GM21360 (cell line): ENCODE measurements at regions not wholly inside any gene's neighbourhood (a gene's known extent, or its start where the extent isn't known, plus 50 kb on each side); places are given as distances from the start of the nearest gene placed in this dataset.
A peak's percentile ranks its signal among the peaks of the same experiment; 100 is the strongest.
"Not testable (repeated sequence)": the region's sequence is repeated elsewhere in the genome, so short reads cannot be mapped to it uniquely, and the experiment has no call there.

ENCODE experiments used
- ATAC-seq: cut with Tn5 transposase; IDR thresholded peaks from one replicate; pipeline ENCODE4 v1.9.1; 2021; ENCODE audit warnings: mild to moderate bottlenecking, moderate library complexity; ENCODE audit not compliant: unreplicated experiment

DNA sequence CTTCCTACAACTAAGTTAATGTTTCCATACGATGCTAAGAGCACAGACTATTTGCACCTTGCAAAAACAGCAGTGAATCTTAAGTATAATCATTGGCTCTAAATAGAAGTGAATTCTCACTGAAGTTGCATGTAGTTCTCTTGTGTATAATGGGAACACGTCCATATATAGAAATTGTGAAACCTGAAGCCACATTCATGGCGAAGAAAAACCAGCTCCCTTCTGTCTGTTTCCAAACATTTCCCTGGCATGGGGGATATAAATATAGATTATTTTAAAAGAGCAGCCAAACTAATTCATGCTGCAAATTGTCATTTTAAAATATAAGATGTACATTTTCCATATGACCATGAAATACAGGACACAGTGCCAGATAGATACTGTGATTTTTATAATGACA, 71.1 kb downstream of the TRAM1L1 start:
- no peak for ATAC-seq

DNA sequence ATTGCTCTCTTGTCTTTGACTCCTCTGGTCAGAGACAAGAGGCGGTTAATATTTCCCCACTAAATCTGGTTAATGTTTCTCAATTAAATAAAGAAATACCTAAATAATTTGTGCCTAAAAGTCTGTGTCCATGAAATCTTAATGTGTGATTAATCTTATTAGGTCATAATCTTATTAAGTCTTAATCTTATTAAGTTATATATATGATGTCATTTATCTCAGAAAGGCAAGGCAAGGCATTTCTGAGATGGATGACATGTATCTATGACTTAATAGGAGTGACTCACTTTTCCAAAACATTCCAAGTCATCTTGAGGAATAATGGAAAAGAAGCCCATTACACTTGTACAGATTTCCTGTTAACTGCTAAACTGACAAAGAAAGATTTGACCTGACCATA, 74.7 kb downstream of the TRAM1L1 start:
- ATAC-seq = no peak

DNA sequence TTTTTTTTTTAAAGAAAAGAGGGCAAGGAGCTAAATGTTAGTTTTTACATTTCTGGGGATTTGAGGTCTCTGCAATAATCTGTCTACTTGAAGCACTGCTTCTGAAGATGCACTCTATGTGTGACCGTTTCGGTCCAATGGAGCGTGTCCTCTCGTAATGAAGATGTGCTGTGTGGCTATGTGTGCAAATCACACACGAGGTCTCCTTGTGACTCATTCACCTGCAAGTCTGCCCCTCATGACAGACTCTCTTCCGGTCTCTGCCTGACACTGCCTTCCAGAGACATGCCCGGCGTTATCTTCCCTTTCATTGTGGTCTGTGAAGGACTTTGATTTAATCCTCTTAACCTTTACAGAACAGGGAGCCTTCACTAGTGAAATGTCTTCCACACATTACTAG, 84.3 kb downstream of the TRAM1L1 start:
- peak; percentile 100 for ATAC-seq

DNA sequence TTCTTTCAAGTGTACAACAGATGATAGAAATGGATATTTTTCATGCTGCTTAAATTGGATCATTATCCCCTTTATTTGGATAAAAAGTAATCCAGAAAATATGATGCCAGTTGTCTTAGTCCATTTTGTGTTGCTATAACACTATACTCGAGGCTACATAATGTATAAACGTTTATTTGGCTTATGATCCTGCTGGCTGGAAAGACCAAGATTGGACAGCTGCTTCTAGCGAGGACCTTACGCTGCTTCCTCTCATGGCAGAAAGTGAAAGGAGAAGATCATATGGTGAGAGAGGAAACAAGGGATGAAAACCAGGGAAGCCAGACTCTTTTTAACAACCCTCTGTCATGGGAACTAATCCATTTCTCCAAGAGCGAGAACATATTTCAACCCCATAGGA, 102.7 kb downstream of the TRAM1L1 start:
- ATAC-seq = no peak

DNA sequence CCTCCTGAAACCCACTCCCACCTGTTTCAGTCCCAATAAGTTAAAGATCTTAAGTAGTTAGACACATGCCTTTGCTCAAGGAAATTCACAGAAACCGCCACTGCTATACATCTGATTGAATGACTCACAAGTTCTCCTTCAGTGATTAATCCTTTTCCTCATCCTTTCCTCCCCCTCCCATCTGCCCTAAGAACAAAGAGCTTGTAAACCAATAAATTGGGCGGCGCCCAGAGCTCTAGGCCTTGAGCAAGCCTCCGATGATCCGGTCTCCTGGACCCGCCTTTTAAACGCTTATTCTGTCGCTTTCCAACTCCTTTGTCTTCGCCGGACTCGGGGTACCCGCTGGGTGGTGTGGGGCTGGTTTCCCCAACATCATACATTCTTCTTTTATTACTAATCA, 104.9 kb downstream of the TRAM1L1 start:
- ATAC-seq = not testable (repeated sequence)

DNA sequence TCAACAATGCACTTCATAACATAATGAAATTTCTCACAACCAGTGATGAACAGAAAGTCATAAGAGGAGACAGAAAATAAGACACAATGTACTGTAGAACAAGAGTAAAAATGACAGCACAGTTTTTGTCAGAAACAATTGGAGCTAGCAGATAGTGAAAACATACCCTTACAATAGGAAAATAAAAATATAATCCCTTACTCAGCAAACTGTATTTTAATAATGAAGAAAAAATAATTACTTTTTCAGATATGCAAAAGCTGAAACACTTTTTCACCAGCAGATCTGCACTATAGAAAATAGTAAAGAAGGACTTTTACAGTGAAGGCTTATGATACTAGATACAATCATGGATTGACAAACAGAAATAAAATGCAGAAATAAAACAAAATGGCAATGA, 126.3 kb downstream of the TRAM1L1 start:
- ATAC-seq = no peak

DNA sequence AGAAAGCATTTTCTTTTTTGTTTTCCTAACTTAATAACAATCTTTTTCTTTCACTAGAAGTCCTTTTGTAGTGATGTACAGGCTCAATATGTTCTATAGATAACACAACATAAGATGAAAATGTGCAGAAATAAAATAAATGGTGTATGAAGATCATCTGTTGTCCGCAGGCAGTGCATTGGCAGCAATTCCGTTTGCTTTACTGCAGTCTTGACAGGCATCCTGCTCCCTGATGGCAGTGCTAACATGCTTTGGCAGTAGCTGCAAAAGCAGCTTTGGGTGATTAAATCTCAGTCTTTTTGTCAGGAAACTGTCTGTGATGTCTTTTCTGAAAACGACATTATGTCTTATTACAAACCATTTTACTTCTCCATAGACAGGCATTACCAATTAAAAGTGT, 131.4 kb downstream of the TRAM1L1 start:
- ATAC-seq = no peak

DNA sequence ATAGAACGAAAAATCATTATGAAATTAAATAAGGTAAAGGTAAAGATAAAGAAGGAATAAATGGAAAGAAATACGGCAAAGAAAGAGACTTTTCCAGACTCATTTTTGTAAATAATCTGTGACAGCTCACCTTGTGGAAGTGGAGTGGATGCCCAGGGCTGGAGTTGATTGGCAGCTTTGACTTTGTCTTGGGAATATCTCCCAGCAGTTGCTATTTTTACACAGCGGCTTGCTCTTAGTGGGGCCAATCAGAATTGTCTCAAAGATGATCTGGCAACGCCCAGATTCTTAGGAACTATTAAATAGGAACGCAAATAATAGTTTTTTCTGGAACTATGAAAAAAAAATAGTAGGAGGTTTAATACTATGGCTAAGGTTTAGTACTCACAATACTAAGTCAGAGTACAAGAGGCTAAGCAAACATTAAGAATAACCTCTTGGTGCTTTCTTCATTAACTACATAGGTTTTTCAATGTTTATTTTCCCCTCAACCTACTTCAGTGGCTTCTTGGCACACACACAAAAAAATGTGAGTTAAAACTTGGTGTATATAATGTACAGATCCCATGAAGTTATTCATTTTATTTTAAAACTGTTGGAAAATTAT, 132.7 kb downstream of the TRAM1L1 start:
- no peak for ATAC-seq

DNA sequence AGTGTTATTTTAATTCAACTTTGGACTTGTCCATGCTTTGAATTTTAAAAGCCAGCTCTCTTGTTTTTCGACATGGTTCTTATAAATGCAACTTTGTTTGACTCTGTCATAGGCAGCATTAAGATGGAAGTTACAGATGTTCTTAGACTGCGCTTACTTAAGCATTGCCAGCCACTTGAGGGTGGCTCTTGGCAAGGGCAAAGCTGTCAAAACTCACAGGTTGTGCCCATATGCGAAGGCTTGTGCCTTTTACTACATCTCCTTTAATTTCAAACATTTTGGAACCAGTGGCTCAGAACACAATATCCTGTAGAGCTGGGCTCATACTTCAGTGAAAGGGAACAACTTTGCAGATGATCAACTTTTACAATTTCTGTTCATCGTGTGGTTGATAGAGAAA, 135.5 kb downstream of the TRAM1L1 start:
- ATAC-seq = no peak

DNA sequence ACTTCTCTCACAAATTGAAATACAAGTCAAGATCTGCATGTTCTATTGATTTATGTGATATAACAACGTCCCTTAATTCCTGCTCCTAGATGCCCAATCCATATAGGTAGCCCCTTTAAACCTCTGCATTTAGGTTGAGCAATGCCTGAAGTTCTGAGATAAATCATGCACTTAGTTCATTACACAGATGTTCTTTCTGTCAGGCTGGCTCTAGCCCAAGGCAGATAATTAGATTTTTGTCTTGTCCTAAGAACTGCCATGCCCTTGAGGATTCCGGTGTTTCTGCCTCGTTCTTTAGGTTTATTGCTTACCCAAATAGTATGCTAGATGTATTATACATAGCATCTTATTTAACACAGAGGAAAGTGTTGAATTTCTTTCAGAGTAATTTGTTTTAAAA, 143.1 kb downstream of the TRAM1L1 start:
- ATAC-seq = no peak

DNA sequence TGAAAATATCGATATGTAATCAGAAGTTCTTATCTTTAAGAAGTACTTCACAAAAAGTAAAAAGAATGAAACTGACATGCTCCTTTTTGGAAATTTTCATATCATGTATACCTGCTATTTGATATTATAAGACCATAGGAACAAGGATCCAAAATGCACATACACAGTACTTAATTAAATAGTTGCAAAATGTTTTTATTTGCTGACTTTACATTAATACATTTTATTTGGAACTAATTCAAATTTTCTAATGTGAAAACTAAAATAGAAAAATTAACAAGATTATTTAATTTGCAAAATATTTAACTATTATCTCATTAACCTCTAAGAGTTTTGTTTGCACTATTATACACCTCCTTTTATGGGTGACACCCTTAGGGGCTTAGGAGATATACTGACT, 155.0 kb downstream of the TRAM1L1 start:
- ATAC-seq = no peak

DNA sequence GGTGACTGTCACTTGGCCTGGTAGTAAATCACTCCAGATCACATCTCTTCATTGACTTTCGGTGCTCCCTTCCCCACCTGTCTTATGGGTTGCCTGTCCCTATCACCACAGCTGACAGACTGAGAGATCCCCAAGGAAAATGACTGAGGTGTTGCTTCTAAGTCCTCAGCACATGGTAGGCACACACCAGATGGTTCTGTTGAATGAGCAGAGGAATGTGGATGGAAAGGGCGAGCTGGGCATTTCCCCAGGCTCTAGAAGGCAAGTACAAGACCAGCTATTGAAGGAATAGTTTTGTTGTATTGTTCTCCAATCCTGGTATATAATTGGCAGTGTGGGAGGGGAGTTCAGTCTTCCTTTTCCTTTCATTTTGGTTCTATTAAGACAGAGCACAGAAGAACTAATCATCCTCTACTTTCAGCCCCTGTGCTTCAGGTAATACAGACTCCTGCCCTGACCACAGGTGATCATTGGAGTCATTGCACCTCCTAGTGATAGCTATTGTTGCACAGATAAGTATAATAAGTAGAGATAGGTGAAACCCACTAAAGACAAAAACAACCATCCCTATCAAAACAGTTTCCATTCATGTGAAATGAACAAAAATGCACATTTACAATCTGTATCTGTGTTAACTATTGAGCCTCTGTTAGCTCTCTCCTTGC, 158.6 kb downstream of the TRAM1L1 start:
- ATAC-seq = no peak

DNA sequence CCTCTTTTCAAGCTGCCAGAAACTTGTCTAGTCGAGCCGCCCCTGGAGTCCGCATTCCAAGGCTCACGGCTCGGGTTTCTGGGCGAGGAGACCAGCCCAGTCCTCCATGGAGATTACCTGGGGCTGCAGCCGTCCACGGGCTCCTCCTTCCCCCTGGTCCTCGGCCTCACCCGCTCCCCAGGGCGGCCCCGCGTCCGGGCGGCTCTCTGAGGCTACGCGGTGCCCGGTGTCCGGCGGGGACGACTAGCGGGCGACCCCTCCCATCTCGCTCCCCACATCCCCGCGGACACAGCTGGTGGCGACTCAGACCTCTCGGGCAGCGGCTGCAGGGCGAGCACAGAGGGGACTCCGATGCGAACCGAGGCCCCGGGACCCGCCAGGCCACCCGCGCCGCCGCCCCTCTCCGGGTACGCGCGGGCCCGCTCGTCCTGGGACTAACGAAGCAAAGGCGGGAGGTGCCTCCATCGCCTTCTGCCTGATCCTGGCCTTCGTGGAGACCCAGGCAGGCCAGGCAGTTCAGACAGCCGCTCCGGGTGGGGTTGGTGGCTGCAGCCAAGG, 159.4 kb downstream of the TRAM1L1 start:
- ATAC-seq = no peak

DNA sequence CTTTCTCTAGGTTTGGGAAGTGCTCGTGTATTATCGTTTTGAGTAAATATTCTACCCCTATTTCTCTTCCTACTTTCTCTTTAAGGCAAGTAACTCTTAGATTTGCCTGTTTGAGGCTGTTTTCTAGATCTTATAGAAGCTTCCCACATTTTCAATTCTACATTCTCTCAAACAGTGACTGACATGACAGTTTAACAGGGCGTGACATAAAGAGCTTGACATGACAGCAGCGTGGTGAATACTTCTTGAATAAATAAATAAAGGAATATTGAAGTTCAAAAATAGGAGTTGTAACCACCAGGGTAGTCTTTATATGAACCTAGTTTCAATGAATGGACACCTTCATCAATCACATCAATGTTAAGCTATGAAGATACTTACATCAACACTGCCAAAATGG, 162.0 kb downstream of the TRAM1L1 start:
- ATAC-seq = no peak

DNA sequence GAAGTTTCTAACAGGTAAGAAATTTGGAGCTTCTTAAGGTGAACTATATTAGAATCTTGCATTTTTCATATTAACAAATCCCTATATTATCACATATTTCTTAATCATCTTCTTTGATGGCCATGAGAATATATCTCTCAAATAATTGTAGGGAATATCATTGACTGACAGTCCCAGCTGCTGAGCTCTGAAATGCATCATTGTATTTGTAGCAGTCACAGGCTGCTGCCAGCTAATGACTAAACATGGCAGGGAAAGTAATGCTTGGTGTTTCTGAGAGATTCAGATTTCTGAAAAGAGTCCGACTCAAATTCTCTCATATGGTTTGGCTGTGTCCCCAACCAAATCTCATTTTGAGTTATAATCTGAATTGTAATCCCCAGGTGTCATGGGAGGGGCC, 171.9 kb downstream of the TRAM1L1 start:
- ATAC-seq = no peak

DNA sequence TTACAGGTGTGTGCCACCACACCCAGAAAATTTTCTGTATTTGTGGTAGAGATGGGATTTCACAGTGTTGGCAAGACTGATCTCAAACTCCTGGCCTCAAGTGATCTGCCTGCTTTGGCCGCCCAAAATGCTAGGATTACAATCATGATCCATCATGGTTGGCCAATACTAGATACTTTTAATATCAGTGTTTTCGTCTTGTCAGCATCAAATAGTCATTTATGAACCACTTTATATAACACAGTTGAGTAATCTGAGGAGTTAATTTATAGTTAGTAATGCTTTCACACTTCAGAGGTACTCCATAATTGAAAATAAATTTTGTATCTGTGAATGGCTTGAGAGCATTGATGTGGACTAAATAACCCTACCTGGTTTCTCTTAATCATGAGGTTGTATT, 178.6 kb downstream of the TRAM1L1 start:
- ATAC-seq = no peak

DNA sequence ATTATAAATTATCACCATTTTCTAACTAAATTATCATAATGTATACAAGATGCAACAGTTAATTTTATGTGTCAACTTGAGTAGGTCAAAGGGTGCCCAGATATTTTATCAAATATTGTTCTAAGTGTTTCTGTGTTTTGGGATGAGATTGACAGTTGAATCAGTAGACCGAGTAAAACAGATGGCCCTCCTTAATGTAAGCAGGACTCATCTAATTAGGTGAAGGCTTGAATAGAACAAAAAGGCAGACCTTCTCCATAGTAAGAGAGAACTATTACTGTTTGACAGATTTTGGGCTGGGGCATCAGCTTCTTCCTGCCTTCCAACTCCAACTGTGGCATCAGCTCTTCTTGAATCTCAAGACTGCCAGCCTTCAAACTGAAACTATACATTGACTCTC, 185.8 kb downstream of the TRAM1L1 start:
- ATAC-seq = no peak

DNA sequence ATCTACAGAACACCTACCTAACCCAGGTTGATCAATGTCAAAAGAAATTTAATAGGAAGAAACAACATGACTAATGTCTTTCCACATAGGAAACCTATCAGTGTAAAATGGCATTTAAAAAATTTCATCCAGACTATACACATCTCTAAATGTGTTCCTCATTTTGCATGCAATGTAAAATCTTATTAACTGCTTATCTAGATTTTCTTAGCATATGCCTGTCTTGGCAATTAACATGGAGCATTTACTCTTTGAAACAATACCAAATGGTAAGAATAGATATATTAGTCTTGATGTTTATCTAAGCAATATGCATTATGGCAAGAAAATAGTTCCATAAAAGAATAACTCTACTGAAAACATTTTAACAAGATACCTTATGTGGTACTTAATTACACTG, 199.8 kb downstream of the TRAM1L1 start:
- ATAC-seq = no peak

DNA sequence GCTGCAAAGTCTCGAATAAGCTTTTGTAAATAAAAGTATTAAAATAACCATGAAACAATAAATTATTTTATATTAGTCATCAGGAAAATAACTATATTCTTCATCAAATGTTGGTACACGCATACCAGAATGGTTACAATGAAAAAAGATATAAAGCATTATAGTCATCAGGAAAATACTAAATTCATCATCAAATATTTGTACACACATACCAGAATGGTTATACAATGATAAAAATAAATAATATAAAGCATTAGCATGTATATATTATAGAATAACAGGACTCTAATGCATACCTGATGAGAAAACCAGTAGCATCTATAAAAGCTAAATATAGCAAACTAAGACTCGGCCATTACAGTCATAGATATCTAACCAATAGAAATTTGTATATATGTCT, 202.9 kb downstream of the TRAM1L1 start:
- ATAC-seq = no peak

DNA sequence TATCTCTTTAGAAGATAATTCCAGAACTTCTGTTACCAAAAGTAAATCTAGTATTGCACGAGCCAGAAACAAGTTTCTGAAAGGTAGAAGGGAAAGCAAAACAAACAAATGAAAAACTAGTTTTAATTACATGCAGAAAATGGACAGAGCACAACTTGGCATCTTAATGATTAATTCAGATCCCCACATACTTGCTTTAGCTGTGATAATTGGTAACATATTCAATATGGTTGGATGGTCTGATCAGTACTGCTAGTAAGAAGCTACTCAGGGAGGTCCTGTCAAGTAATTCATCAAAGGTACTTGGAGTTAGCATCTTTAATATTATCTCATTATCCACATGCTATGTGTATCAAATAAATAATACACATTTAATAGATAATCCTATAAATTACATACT, 204.3 kb downstream of the TRAM1L1 start:
- ATAC-seq = no peak

DNA sequence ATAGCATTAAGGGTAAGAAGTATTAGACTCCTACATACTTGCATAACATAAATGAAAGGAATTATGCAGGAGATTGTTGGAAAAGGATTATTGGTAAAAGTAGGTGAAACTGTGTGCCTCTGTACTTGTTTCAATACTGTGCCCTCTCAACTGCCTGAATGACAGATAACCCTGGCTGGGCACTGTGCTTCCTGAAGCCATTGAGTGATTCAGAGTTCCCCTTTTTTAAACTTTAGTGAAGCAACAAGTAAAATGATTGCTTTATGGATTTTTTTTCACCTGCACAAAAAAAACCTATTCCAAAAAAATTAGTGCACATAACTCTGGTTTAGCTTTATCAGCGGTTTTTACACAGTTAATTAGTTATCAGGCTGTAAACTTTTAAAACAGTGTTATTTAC, 204.8 kb downstream of the TRAM1L1 start:
- no peak for ATAC-seq

DNA sequence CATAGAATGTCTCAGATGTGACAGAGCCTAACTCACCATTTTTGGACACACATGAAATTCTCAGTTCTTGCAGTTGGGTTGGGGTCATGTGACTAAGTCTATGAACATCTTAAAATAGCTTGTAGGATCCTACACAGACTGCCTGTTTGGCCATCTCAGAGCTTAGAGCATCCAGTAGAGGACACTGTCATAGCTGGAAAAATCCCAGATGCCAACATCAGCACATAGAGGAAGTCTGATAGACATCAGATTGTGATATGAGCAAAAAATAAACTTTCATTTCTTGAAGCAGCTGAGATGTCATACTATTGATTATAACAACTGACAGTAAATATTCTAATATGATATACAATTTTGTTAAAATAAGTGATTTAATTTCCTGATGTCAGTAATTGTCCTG, 207.1 kb downstream of the TRAM1L1 start:
- no peak for ATAC-seq

DNA sequence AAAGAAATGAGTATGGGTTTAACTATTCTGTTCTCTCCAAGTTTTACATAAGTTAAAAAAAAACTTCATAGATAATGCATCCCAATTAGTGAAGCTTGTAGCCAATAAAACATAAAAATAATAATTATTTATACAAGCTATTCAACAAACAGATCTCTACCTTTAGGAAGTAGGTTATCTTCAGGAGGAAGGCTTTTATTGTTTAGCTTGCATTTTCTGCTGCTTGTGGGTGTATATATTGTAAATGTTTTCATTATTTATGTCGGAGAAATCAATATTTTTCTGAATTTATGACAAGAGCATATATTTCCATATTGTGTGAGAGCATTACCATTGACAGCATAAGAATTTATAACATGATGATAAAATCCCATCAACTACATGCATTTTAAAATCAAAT, 208.3 kb downstream of the TRAM1L1 start:
- no peak for ATAC-seq
